ENCODE measurements at regions not wholly inside any gene's neighbourhood (a gene's known extent, or its start where the extent isn't known, plus 50 kb on each side); places are given as distances from the start of the nearest gene placed in this dataset.
"Not testable (repeated sequence)": the region's sequence is repeated elsewhere in the genome, so short reads cannot be mapped to it uniquely, and the experiment has no call there.

- H3K4me3 ChIP-seq = no peak overlapping the region
- H3K27ac ChIP-seq = no peak overlapping the region
Observed at GRCh38 chr22:25406510-25407210, 157.8 kb upstream of the GRK3 start.

GRCh38 chr22:25407226-25407858 is 157.1 kb upstream of the GRK3 start:
- Histone ChIP-seq H3K27ac (no peak overlapping the region), H3K4me3 (no peak overlapping the region)

DNA sequence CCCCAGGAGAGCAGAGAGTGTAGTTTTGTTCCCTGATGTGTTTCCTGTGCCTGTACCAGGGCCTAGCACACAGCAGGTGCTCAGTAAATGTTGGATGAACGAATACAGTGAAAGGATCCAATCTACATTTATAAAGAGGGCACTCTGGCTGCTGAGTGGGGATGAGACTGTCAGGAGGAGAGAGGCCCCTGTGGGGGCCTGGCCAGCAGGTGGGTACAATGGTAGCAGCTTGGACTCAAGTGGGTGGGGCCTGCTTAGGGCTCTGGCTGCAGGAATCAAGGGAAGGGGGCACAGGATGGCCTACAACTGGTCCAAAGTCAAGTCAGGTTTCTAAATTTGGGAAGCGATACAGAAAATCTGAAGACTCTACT is 156.6 kb upstream of the GRK3 start:
- Histone ChIP-seq H3K27ac (no peak overlapping the region), H3K4me3 (no peak overlapping the region)

DNA sequence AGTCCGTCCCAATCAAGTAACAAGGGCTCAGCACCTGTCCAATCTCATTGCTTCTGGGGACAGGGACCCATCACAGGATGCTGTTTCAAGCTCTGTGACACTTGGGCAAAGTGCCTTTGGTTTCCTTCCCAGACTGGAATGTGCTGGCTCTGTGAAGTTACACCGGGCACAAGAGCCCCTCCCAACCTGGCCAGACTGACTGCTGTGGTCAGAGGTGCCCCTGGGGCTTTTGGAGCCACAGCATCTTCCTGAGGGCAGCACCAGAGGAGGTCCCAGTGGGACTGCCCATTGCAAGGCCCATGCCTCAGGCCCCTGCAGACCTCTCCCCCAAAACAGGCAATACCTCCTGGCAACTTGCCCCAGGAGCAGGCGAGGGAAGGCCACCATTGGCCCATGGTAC is 155.2 kb upstream of the GRK3 start:
- H3K27ac ChIP-seq = no peak overlapping the region
- no peak overlapping the region for H3K4me3 ChIP-seq

DNA sequence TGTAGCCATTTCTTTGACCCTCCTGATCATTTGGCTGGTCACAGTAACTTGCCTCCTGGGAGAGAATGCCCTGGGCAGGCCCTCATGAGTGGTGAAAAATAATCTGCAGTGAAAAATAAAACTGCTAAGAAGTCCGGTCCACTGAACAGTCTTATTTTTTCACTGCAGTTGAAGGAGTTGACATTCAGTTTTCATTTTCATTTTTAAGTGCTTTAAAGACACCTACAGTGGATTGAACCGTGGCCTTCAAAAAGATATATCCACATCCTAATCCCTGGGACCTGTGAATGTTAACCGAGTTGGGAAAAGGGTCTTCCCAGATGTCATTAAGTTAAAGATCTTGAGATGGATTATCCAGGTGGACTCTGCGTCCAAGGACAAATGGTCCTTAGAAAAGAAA is 153.6 kb upstream of the GRK3 start:
- no peak overlapping the region for H3K4me3 ChIP-seq
- H3K27ac ChIP-seq = peak overlapping the region in 1 of 21 experiments; percentile 55

DNA sequence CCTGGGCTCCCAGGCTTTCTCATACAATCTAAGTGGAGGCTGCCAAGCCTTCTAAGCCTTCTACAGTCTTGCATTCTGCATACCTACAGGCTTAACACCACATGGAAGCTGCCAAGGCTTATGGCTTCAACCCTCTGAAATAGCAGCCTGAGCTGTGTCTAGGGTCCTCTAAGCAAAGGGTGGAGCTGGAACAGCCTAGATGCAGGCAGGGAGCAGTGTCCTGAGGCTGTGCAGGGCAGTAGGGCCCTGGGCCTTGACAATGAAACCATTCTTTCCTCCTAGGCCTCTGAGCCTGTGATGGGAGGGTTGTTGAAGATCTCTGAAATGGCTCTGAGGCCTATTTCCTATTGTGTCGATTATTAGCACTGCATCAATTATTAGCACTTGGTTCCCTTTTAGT is 150.9 kb upstream of the GRK3 start:
- H3K4me3 ChIP-seq = no peak overlapping the region
- H3K27ac ChIP-seq = no peak overlapping the region

DNA sequence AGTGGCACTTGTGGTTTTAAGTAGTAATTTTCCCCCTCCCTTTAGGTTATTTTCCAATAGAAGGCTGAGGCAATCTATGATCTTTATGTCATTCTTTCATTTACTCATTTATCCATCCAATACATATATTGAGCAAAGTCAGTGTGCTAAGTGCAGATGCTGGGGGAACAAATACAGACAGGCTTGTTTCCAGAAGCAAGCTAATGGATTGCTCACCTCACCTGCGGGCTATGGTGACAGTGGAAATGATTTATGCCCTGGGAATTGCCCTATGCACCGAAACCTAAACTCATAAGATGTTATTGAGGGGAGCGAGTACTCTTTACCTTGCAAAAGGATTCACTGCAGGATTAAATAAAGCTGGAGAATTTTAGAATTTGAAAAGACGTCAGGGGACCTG is 148.7 kb upstream of the GRK3 start:
- H3K4me3 ChIP-seq, H3K27ac ChIP-seq: not testable (repeated sequence)

GRCh38 chr22:25417826-25418225 is 146.6 kb upstream of the GRK3 start:
- not testable (repeated sequence) for H3K4me3 ChIP-seq, H3K27ac ChIP-seq

DNA sequence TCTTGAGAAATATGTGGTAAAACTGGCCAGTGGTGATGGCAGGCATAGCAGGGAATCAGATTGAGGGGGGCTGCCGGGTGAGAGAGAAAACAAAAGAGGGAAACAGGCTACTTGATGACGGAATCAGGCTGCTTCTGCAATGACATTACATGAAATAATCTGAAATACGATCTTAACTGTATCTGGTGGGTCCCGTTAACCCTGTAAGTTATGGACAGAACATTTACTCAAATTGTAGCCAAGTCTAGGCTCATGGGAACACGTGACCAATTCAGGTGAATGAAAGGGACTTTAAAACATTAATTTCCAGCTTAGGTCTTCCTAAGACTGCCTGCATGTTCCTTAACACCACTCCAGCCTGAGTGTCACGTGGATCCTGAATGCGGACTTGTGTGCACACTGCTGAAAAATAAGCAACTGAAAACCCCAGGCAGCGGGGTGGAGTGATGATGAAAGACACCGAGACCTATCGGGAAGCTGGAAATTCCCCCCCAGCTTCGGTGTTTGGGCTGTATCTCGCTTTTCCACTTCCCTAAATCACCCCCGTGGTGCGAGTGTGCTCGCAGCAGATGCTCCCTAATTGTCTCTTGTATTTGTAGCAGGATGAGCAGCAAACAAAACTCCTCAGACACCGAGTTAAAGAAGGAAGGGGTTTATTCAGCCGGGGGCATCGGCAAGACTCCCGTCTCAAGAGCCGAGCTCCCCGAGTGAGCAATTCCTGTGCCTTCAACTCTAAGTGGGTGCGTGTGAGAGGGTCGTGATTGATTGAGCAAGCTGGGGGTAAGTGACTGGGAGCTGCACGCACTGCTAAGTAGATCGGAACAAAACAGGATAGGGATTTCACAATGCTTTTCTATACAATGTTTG is 145.0 kb upstream of the GRK3 start:
- peak overlapping the region in 1 of 21 experiments; percentile 61 for H3K27ac ChIP-seq
- peak overlapping the region in 3 of 7 experiments; percentile 0 to 38 (median 4) for H3K4me3 ChIP-seq

DNA sequence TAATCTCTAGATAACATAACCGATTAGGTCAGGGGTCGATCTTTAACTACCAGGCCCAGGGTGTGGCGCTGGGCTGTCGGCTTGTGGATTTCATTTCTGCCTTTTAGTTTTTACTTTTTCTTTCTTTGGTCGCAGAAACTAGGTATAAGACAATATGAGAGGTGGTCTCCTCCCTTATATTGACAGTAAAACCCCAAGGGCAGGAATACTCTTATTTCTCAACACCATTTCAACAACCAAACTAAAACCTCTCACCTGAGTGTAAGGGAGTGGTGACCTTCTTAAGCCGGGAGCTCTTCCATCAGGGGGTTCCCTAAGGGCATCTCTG is 144.4 kb upstream of the GRK3 start:
- Histone ChIP-seq H3K4me3 (peak overlapping the region in 1 of 7 experiments; percentile 38), H3K27ac (peak overlapping the region in 1 of 21 experiments; percentile 61)

DNA sequence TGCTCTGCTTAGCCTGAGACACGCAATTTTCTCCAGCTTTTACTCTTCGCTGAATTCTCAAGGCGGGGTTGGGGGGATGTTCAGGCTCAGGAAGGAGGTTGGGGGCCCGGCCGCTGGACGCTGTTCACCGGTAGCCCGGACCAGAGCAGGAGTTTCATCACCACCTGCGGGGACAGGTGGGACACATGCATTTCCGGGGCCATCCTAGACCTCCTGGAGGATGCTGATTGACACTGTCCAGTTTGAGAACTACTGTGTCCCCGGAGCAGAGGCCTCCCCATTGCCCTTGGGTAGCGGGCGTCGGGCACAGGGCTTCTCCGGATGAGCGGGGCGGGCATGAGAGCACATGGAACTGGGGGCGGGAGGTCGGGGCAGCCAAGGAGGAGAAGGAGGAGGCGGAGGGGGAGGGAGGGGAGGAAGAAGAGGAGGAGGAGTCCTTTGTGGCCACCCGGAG is 144.0 kb upstream of the GRK3 start:
- Histone ChIP-seq H3K4me3 (peak overlapping the region in 6 of 7 experiments; percentile 1 to 38 (median 16)), H3K27ac (peak overlapping the region in 1 of 21 experiments; percentile 61)

DNA sequence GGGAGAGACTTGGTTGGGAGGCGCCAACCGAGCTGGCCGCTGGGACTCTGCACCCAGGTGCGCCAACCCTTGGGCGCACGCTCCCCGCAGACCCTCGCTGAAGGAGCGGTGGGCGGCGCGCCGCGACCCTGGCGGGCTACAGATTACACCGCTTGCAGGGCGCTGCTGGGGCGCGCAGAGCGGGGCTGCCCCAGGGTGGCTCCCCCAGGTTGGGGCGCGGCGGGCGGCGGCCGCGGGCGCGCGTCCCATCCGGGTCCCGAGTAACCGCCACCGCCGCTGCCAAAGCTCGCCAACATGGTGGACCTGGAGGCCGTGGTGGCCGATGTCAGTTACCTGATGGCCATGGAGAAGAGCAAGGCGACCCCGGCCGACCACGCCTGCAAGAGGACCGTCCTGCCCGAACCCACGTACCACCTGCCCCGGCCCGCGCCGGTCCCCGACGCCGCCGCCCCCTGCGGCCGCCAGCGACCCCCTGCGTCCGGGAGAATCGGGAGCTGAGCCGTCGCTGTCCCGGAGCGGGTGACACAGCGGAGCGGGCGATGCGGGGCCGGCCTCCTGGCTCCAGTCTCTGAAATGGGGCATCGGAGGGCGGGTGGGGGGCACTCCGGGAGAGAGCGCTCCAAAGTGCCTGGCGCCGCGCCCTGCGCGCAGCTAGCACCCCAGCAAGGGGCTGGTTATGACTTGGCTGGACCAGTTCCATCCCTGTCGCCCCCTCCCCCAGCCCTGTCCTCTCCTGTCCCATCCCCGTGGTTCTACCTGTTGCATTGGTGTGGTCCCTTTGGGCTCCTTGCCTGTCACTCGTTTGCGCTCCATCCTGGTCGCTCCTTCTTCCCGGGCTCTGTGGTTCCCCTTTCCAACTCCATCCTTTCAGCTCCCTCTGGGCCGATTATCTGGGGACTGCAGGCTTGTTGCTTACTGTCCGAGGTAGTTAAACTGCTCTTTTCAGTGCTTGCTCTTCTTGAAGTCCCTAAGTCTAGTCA is 143.3 kb upstream of the GRK3 start:
- Histone ChIP-seq H3K27ac (no peak overlapping the region), H3K4me3 (peak overlapping the region in 6 of 7 experiments; percentile 1 to 38 (median 16))

DNA sequence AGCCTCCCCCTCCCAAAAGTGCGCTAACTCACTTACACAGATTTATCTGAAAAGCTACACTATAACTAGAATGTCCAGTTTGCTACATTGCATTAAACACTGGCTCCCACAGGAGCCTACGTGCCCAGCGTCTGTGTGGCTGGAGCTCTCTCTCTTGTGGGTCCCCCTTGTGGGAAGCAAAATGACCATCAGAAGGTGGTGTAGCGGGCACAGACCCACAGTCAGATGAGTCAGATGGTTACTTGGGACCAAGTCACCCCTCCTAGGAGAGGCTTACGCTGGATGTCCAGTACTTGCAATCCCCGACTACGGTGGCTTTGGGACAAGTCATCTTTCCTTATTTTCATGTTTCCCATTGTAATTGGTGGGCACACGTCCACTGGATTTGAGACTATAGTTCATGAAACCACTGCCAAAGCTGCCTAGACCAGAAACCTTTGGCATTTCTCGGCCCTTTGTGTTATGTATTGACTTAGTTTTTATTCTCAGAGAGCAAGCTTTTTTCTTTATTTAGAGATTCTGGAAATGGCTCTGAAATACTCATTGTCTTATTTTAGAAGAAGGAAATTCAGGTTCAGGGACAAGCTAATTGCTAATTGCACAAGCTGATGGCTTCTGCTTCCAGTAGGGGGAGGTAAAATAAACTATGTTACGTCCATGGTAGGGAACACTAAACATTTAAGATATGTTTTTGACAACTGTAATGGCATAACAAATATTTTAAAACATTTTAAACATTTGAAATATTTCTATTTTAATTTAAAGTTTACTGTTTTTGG is 137.8 kb upstream of the GRK3 start:
- not testable (repeated sequence) for H3K4me3 ChIP-seq, H3K27ac ChIP-seq

DNA sequence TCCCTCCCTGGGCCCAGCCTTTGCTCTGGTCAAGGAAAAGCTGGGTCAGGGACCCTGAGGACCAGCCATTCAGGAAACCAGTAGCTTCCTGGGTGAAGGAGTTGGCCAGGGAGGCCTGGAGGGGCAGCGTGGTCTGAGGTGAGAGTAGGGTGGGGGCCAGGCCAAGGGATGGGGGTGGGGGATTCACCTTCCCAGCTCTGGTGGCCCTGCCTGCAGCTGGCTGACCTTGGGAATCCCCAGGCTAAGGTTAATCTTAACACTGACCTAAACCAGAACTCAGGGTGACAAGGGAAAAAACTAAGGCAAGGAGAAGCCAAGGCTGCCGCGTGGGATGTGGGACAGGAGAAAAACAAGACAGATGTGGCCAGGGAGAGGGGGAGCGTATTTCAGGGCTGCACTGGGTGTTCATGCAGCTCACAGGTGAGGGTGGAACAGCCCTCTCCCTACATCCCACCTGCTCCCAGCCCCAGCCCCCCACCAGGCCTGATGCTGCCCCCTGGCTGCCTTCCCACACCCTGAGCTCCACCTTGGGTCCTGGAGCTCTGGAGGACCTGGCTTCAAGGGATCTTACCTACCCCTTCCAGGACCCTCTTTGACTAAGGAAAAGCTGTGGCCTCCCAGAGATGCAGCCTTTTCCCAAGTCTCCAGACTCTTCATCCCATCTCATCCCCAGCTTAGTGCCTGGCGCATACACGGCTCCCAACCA is 132.7 kb upstream of the GRK3 start:
- H3K27ac ChIP-seq, H3K4me3 ChIP-seq: not testable (repeated sequence)

- not testable (repeated sequence) for H3K27ac ChIP-seq
Observed at GRCh38 chr22:25433381-25433970, 131.0 kb upstream of the GRK3 start.

GRCh38 chr22:25437414-25438160 is 126.9 kb upstream of the GRK3 start:
- Histone ChIP-seq H3K4me3 (no peak overlapping the region), H3K27ac (no peak overlapping the region)

More at GRCh38 chr22:25433381-25433970, 131.0 kb upstream of the GRK3 start:
- not testable (repeated sequence) for H3K4me3 ChIP-seq

GRCh38 chr22:25447067-25447685 is 117.3 kb upstream of the GRK3 start:
- no peak overlapping the region for H3K4me3 ChIP-seq
- no peak overlapping the region for H3K27ac ChIP-seq

Measured in skin epidermis (tissue), 12 donors.